NCI-H1694 (cell line): ENCODE measurements at regions not wholly inside any gene's neighbourhood (a gene's known extent, or its start where the extent isn't known, plus 50 kb on each side); places are given as distances from the start of the nearest gene placed in this dataset.
"Not testable (repeated sequence)": the region's sequence is repeated elsewhere in the genome, so short reads cannot be mapped to it uniquely, and the experiment has no call there.

Experiments
- DNase-seq: peaks from one replicate; lab custom pipeline; 2025; lab: John Stamatoyannopoulos, UW

DNA sequence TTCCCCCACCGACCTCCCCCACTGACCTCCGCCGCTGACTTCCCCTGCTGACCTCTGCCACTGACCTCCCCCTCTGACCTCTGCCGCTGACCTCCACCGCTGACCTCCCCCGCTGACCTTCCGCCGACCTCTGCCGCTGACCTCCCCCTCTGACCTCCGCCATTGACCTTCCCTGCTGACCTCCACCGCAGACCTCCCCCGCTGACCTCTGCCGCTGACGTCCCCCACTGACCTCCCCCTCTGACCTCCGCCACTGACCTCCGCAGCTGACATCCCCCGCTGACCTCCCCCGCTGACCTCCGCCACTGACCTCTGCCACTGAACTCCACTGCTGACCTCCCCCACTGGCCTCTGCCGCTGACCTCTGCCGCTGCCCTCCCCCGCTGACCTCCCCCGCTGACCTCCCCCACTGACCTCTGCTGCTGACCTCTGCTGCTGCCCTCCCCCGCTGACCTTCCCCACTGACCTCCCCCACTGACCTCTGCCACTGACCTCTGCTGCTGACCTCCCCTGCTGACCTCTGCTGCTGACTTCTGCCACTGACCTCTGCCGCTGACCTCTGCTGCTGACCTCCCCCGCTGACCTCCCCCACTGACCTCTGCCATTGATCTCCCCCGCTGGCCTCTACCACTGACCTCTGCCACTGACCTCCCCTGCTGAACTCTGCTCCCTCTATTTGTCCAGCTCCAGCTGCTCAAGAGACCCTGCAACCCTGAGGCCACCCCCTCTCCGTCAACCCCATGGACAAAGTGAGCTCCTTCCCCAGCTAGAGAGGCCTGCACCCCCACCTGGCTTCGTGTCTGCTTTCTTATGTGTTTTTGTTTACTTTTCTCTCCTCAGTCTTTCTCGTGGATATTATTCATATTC lies 91.4 kb upstream of the AFDN start:
- no peak for DNase-seq

- no peak for DNase-seq
Measured at GRCh38 chr6:167735951-167736288, 90.8 kb upstream of the AFDN start.

DNA sequence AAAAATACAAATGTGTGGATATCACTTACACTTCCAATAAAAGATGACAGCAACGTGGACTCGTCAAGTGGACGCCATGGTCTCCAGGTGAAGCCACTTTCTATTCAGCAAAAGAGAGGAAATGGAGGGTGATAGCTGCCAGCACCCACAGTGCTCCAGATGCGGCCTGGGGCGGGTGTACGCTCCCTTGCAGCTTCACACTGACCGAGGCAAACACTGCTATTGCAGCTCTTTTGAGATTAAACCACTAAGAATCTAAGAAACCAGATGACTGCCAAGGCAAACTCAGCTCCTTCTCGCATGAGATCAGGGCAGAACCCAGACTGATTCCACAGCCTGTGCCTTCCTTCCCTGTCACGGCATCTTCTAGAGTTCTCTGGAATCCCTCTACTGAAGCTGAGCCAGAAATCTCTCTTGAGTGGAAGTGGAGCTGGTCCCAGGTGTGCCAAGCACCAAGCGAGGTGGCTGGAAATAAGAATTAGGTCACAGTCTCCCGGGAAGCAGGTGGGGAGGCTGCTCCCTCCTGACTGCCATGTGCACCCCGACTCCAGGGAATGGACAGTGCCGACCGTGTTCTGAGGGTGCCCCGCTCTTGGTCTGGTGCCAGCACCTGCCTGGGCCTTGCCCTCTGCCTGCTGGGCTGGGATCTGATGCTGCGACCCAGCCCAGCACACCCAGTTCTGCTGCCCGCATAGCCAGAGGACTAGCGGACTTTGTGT lies 90.1 kb upstream of the AFDN start:
- DNase-seq, result no peak

GRCh38 chr6:167737205-167737830 lies 89.4 kb upstream of the AFDN start:
- no peak for DNase-seq

DNA sequence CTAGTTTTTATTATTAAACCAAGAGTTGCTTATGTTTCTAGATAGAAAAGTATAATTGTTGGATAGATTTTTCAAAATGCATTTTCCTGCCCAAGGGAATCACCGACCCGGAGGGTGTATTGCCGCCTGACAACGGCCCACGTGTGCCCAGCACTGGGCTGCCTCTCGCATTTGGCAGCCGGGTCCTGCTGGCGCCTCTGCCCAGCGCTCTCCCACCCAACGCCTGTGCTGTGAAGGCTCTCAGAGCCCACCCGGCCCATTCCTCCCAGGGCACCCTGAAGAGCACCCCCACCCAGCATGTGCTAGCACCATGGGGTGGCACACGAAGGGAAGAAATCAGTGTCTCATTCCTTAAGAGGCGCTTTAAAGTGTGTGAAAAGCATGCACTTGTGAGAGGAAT lies 88.3 kb upstream of the AFDN start:
- no peak for DNase-seq

DNA sequence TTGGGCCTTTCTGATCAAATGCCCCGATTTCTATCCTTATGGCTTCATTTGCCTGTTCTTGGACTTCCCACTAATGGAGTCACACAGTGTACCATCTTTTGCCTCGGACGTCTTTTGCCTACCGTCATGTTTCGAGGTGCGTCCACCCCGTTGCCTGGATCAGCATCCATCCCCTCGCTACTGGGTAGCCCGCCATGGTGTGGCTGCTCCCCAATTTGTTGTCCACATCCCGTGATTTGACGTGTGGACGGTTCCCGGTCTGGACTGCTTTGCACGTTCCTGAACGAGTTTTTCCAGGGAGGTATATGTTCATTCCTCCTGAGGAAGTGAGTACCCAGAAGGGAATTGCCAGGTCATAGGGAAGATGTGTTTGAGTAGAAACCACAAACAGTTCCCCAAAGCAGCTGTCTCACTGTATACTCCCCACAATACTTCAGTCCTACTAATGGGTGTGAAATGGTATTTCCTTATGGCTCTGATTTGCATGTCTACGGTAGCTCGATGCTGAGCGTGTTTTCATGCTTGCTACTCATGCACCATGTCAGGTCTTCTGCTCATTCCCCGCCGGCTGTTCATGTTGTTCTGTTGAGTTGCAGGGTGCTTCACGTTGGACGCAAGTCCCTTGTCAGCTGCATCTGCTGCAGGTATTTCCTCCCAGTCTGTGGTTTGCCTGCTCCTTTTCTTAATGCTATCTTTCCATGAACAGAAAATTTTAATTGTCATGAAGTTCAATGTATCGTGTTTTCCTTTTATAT lies 86.8 kb upstream of the AFDN start:
- DNase-seq, result no peak

DNA sequence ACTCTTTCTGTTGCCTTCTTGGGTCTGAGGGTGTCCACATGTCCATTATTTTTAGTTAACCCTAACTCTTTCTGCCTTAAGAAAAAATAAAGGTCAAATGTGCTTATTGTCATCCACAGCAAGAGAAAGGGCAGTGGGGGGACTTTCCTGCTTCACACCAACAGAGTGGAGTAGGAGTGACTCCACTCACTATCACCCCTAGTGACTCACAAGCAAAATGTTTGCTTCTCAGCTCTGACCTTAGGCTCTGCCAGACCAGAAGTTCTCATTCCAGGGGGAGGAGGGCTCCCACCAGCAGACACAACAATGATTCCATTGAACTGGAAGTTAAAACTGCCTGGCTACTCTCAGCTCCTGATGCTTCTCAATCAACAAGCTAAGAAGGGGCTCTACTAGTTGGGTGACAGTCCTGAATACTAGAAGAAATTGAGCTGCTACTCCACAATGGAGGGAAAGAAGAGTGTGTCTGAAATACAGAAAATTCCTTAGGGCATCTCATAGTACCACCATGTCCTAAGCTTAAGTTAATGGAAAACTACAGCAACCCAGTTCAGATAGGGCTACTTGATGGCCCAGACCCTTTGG lies 83.9 kb upstream of the AFDN start:
- DNase-seq, result no peak

GRCh38 chr6:167744681-167745669 lies 81.7 kb upstream of the AFDN start:
- no peak for DNase-seq

DNA sequence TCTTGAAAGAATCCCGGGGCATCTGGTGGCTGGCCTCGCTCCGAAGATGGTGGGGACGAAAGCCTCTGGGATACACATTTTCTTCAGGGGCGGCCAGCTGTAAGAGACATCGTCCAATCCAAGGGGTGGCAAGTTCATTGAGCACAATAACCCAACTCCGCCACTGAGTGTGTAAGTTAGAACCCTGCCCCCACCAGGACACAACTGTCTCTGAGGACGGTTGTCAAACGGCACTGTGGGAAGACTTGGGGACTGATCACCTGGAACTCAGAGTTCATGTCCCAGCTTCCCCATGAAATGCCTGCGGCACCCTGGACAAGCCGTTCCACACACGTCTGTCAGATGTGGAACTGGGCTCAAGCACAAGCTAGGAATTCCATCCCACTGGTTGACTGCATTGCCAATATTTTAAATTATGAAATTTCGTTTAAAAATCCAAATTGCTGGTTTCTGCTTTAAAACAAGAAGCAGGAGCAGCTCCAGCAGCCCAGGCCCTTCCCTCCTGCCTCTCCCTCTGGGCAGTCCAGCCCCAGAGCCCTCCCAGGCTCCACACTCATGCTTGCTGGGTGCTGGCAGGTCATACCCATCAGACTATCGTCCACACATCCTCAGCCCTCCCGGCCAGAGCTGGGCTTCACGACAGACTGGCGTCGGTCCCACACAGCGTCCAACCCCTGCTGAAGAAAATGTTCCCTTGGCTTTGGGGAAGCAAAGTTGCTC lies 80.9 kb upstream of the AFDN start:
- no peak for DNase-seq

DNA sequence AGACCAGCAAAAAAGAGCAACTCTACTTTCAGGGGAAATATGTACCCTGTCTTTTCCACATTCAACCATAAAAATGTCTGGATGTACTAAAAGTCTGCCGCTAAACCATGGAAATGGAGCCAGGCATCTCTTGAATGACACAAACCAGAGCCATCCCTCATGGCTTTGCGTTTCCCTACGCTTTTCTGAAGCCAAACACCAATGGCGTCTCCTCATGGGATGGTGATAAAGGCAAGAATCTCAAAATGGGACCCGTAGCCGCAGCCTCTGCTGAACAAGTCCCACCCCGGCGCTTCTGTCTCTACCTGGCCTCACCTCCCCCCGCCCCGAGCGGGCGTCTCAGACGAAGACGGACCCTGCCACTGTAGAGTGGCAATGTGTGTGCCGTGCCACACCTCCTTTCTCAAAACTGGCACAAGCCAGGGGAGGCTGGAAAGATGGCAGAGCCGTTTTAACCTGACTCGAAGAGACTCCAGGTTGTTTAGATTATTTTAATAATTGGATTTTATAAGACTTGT lies 80.3 kb upstream of the AFDN start:
- DNase-seq, result no peak

DNA sequence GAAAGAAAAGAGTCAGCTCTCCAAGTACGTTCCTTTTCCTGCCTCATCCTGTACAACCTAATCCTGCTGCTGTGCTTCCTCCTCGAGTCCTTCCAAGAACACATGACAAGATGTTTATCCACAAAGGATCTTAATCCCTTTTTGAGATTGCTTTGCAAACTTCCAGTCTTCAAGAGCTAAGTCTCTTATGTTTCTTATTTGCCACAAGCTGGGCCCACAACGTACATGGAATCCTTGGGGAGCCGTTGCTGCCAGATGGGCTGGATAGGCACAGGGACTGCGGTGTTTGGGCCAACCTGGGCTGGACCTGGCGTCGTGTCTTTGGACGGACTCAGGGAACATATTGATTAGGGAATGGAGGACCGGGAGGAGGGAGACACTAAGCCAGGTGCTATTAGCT lies 79.7 kb upstream of the AFDN start:
- DNase-seq, result no peak

GRCh38 chr6:167747645-167748044 lies 79.1 kb upstream of the AFDN start:
- DNase-seq, result no peak

DNA sequence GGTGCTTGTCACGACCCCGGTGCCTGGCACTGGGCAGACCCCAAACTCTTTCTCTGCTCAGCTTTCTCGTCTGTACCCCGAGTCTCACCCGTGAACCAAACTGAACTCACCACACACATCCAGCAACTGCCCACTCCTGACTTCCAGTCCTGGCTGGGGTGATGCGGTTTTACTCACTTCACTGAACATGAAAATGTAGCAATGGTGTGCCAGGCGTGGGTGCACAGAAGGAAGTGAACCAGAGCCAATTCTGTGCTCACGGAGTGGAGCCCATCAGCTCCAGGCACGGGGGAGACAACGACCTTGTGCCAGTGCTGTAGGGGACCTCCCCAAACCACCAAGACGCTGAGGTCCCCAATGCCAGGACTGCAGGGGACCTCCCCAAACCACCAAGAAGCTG lies 78.7 kb upstream of the AFDN start:
- no peak for DNase-seq

GRCh38 chr6:167748458-167749379 lies 78.0 kb upstream of the AFDN start:
- no peak for DNase-seq

GRCh38 chr6:167750956-167751358 lies 75.8 kb upstream of the AFDN start:
- DNase-seq, result no peak

DNA sequence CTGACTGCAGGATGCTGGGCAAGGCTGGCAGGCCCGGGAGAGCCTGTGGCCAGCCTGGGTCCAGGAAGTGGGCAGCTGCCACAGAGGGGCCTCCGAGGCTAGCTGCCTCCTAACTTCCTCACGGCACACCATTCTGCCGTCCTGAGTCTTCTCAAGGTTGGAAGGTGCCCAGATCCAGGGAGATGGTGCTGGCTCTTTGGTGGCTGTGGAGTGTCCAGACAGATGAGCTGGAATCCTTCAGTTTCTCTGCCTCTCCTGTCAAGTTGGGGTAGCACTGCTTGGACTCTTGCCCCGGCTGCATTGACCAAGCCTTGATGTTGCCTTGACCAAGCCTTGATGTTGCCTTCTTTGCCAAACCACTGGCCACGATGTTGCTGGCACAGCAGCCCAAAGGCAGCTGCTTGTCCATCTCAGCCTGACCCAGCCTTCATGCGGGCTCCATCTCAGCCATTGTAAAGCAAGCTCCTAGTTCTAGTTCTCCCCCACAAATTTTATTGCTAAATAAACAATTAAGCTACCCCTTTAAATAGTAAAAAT lies 75.1 kb upstream of the AFDN start:
- DNase-seq, result no peak

- DNase-seq, result not testable (repeated sequence)
Measured at GRCh38 chr6:167753281-167753680, 73.4 kb upstream of the AFDN start.

DNA sequence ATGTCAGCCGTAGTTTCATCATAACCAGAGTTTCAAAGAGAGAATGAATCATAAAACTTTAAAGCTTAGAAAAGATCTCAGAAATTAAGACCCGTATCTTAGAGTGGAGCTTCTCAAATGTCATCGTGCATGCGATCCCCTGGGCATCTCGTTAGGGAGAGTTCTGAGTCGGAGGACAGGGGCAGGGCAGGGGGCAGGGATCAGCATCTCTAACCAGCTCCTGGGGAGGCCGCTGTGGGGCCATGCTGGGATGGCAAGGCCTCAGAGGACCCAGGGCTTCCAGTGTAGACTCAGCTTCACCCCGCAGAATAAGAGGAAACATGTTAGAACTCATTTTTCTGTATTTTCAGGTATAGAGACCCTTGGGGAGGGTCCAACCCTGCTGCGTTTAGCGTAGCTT lies 72.0 kb upstream of the AFDN start:
- no peak for DNase-seq

GRCh38 chr6:167755461-167755860 lies 71.2 kb upstream of the AFDN start:
- no peak for DNase-seq
